ENCODE measurements at regions not wholly inside any gene's neighbourhood (a gene's known extent, or its start where the extent isn't known, plus 50 kb on each side); places are given as distances from the start of the nearest gene placed in this dataset.

DNA sequence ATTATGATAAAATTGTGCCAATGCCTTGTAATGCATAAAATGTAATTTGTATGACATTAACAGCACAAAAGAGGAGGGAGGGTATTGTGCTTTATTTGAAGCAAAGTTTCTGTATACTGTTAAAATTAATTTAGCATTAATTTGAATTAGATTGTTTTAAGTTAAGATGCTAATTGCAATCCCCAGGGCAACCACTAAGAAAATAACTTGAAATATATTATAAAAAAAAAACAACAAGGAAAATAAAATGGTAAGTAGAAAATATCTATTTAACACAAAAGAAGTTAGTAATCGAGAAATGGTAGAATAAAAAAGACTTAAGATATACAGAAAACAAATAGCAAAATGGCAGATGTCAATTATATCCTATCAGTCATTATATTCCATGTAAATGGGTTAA, 131.4 kb upstream of the KAZN start:
- no peak for DNase-seq
- Histone ChIP-seq H3K4me1 (replicated peaks in 1 of 2) (no peaks in the 10 kb centered on the region), H3K27me3 (peaks cover 4% of the 10 kb centered on the region), H3K9me3 (replicated peaks in 1 of 3) (no peaks in the 10 kb centered on the region), H3K4me3 (no peak overlapping the region), H3K27ac (no peak overlapping the region), H3K36me3 (replicated peaks in 1 of 2) (no peaks in the 10 kb centered on the region)
- no peak for TF ChIP-seq POLR2A (IDR thresholded peaks at IDR 0.05)
- TF ChIP-seq, protein P1, sequence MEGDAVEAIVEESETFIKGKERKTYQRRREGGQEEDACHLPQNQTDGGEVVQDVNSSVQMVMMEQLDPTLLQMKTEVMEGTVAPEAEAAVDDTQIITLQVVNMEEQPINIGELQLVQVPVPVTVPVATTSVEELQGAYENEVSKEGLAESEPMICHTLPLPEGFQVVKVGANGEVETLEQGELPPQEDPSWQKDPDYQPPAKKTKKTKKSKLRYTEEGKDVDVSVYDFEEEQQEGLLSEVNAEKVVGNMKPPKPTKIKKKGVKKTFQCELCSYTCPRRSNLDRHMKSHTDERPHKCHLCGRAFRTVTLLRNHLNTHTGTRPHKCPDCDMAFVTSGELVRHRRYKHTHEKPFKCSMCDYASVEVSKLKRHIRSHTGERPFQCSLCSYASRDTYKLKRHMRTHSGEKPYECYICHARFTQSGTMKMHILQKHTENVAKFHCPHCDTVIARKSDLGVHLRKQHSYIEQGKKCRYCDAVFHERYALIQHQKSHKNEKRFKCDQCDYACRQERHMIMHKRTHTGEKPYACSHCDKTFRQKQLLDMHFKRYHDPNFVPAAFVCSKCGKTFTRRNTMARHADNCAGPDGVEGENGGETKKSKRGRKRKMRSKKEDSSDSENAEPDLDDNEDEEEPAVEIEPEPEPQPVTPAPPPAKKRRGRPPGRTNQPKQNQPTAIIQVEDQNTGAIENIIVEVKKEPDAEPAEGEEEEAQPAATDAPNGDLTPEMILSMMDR (IDR thresholded peaks at IDR 0.05): no peak
- 68 to 80% (median 73%) methylated on average over 1 of the region's 1 CpG for WGBS, 4 donors
- intact Hi-C loops (cut with DNase I): no loop called here

DNA sequence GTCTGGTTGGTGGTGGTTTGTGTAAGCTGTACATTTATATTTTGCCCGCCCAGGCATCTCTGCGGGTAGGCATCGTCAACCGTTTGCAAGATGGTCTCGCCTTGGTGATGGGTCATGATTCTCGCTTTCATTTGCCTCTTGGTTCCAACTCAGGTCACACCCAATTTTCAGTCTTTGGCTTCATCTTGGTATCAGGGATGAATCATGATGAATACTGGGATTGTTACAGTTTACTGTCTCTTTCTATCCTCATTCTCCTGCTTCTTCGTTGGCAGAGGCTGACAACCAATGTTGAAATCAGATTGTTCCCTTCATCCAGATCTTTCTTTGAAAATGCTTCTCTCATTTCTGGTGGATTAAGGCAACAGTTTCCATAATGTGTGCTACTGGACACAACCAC, 129.7 kb upstream of the KAZN start:
- TF ChIP-seq, protein P1 (IDR thresholded peaks at IDR 0.05): no peak
- TF ChIP-seq POLR2A (IDR thresholded peaks at IDR 0.05): no peak
- DNase-seq: no peak
- intact Hi-C loops (cut with DNase I): no loop called here
- Histone ChIP-seq H3K4me1 (replicated peaks in 1 of 2) (no peaks in the 10 kb centered on the region), H3K27ac (no peak overlapping the region), H3K36me3 (replicated peaks in 1 of 2) (no peaks in the 10 kb centered on the region), H3K9me3 (replicated peaks in 1 of 3) (no peaks in the 10 kb centered on the region), H3K27me3 (peaks cover 4% of the 10 kb centered on the region), H3K4me3 (no peak overlapping the region)
- WGBS, 4 donors: 89 to 97% (median 94%) methylated on average over 7 of the region's 7 CpGs

DNA sequence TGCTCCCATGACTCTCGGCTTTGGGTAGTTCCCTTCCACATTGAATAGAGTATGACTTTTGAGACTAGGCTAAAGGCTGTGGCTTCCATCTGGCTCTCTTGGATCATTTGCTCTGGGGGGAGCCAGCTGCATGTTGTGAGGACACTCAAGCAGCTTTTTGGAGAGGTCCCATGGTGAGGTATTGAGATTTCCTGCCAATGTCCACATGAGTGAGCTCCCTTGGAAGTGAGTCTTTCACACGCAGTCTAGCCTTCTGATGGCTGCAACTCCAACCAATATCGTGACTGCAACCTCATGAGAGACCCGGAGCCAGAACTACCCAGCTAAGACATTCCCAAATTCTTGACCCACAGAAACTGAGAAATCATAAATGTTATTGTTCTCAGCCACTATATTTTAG, 127.7 kb upstream of the KAZN start:
- no peaks in the 10 kb centered on the region for H3K36me3 ChIP-seq (replicated peaks in 1 of 2)
- intact Hi-C loops (cut with DNase I): no loop called here
- H3K27ac ChIP-seq: no peak overlapping the region
- DNase-seq: no peak
- no peak for TF ChIP-seq POLR2A (IDR thresholded peaks at IDR 0.05)
- TF ChIP-seq, protein P1 (IDR thresholded peaks at IDR 0.05): no peak
- WGBS, 4 donors: 85 to 91% (median 88%) methylated on average over 4 of the region's 4 CpGs
- no peak overlapping the region for H3K4me3 ChIP-seq
- H3K4me1 ChIP-seq (replicated peaks in 1 of 2): no peaks in the 10 kb centered on the region
- no peaks in the 10 kb centered on the region for H3K27me3 ChIP-seq
- no peaks in the 10 kb centered on the region for H3K9me3 ChIP-seq (replicated peaks in 1 of 3)

DNA sequence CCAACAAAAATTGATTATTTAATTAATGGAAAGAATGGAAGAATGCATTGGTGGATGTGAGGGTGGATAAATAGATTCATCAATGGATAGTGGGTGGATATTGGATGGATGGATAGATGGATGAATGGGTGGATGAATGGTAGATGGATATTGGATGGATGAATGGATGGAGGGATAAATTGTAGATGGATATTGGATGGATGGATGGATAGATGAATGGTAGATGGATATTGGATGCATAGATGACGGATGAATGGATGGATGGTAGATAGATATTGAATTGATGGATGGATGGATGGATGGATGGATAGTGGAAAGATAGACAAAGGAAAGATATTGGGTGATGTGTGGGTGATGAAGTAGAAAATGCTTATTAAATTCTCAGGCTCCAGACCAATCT, 123.6 kb upstream of the KAZN start:
- no peaks in the 10 kb centered on the region for H3K27me3 ChIP-seq
- H3K27ac ChIP-seq: no peak overlapping the region
- TF ChIP-seq, protein P1 (IDR thresholded peaks at IDR 0.05): no peak
- no peak for TF ChIP-seq POLR2A (IDR thresholded peaks at IDR 0.05)
- H3K36me3 ChIP-seq (replicated peaks in 1 of 2): no peaks in the 10 kb centered on the region
- intact Hi-C loops (cut with DNase I): no loop called here
- H3K9me3 ChIP-seq (replicated peaks in 1 of 3): no peaks in the 10 kb centered on the region
- H3K4me1 ChIP-seq (replicated peaks in 1 of 2): no peaks in the 10 kb centered on the region
- H3K4me3 ChIP-seq: no peak overlapping the region
- DNase-seq: no peak
- 81 to 91% (median 87%) methylated on average over 1 of the region's 1 CpG for WGBS, 4 donors
